ENCODE measurements at regions not wholly inside any gene's neighbourhood (a gene's known extent, or its start where the extent isn't known, plus 50 kb on each side); places are given as distances from the start of the nearest gene placed in this dataset.
A peak's percentile ranks its signal among the peaks of the same experiment; 100 is the strongest.
"Not testable (repeated sequence)": the region's sequence is repeated elsewhere in the genome, so short reads cannot be mapped to it uniquely, and the experiment has no call there.

DNA sequence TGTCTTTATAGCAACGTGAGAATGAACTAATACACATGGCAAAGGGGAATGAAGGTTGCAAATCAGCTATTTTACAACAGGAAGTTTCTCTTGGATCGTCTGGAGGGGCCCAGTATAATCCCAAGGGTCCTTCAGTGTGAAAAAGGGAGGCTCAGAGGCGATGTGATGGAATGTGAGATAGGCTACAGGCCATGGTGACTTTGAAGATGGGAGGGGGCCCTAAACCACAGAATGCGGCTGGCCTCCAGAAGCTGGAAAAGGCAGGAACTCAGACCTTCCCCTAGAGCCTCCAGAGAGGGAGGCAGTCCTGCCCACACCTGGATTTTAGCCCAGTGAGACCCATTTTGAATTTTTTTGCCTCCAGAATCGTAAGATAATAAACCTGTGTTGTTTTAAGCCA lies 69.4 kb upstream of the PGM2 start:
- POLR2A ChIA-PET, result interaction anchor here (0.6 kb wide), 1 partner anchor 154 kb away, joined by 4 read pairs; no protein-coding TSS in a partner anchor

DNA sequence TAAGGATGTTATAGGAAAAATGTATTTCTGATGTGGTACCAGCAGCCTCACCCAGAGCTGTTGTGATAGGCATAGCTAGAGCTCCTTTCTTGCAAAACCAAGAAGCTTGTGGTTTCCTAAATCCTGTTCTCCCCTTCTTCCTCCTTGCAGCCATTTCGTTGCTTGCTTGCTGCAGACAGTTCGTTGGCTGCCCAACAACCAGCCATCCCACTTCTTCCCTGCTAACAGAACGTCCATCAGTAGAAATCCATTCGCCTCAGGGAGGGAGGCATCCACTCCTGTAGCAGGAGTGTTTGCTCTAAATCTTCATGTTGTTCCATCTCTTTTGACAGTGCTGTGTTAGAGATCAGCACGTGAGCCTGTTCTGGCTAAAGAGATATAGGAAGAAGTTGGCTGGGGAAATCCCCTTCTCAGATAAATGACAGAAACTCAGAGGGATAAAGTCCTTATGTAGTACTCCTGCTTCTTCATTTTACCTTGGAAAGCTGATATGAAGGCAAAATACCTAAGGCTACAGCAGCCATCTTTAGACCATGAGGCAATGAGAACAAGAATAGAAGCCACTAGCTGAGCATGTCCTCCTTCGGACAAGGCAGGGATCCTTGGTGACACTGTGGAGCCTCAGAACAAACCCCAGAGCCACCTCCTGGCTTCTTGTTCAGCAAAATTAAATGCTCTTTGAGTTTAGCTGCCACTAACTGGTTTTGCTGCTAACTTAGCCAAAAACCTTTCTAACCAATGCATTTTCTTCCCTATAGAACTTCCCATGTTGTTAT lies 68.4 kb upstream of the RELL1 start:
- DNase-seq (no peak), ATAC-seq (peak in 1 of 2 donors; percentile 18)
- H3K27me3 Mint-ChIP-seq, result no peaks in the 10 kb centered on the region
- no peaks in the 10 kb centered on the region for H3K9me3 Mint-ChIP-seq
- peak overlapping the region in 8 of 10 donors; percentile 38 to 81 (median 68) for H3K4me3 Mint-ChIP-seq
- POLR2A ChIA-PET, result interaction anchor here (1.2 kb wide), 1 partner anchor 20 kb away, joined by 4 read pairs; no protein-coding TSS in a partner anchor
- peak overlapping the region in 4 of 10 donors; percentile 14 to 88 (median 71) for H3K27ac Mint-ChIP-seq
- H3K4me1 Mint-ChIP-seq, result peaks cover 6 to 54% (median 28%) of the 10 kb centered on the region in 4 donors
- no peaks in the 10 kb centered on the region for H3K36me3 Mint-ChIP-seq

More for the DNA sequence above, 69.4 kb upstream of the PGM2 start:
- no peaks in the 10 kb centered on the region for H3K36me3 Mint-ChIP-seq
- ATAC-seq, result no peak
- H3K27ac Mint-ChIP-seq, result peak overlapping the region in 5 of 10 donors; percentile 40 to 92 (median 81)
- no peak for DNase-seq
- no peaks in the 10 kb centered on the region for H3K27me3 Mint-ChIP-seq
- no peak overlapping the region for H3K4me3 Mint-ChIP-seq
- H3K9me3 Mint-ChIP-seq, result no peaks in the 10 kb centered on the region
- peaks cover 6 to 43% (median 27%) of the 10 kb centered on the region in 4 donors for H3K4me1 Mint-ChIP-seq

DNA sequence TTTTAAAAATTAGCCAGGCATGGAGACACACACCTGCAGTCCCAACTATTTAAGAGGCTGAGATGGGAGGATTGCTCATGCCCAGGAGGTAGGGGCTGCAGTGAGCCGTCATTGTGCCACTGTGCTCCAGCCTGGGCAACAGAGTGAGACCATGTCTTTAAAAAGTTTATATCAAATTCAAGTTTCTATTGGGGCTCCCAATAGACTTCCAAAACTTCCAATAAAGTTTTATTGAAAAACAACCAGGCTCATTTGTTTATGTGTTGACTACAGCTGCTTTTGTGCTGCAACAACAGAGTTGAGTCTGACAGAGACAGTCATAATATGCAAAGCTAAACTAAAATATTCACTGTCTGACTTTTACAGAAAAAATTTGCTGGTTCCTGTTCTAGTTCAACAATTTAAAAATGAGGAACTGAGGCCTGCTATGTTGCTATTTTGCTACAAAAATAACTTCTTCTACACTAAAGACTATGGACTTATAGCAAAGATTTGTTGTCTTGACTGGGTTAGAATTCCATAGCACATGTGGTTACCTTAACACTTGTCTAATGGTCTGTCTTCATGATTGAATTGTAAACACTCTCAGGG lies 63.3 kb upstream of the RELL1 start:
- Mint-ChIP-seq H3K9me3 (peaks cover 0 to 3% (median 0%) of the 10 kb centered on the region in 9 donors), H3K27ac (peak overlapping the region in 2 of 10 donors; percentile 30 to 57), H3K4me1 (peaks cover 11 to 40% (median 27%) of the 10 kb centered on the region in 4 donors), H3K27me3 (no peaks in the 10 kb centered on the region), H3K4me3 (no peak overlapping the region), H3K36me3 (peaks cover 0 to 5% (median 0%) of the 10 kb centered on the region in 3 donors)
- POLR2A ChIA-PET, result no interaction called here
- DNase-seq (no peak), ATAC-seq (no peak)

DNA sequence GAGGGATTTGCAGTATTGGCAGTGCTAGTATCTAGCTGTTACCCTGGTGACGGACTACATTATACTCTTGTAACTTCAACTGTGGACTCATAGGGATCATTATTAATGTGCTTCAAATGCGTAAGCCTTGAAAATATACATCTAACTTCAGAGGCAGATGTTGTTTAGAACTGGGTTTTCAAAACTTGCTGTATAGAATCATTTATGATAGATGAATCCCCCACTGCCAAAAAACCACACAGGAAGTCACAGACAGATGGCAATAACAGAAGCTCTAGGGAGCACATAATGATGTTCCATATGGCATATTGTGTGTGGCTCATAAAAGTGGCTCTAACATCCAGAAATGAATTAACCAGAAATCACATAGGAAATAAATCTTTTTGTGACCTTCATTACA lies 62.3 kb upstream of the RELL1 start:
- DNase-seq (peak in 2 of 10 donors; percentile 17 to 20), ATAC-seq (peak; percentile 42 to 53)
- peak overlapping the region in 7 of 10 donors; percentile 18 to 76 (median 51) for H3K27ac Mint-ChIP-seq
- H3K36me3 Mint-ChIP-seq, result peaks cover 0 to 5% (median 0%) of the 10 kb centered on the region in 3 donors
- H3K4me3 Mint-ChIP-seq, result peak overlapping the region in 5 of 10 donors; percentile 6 to 41 (median 24)
- no peaks in the 10 kb centered on the region for H3K27me3 Mint-ChIP-seq
- peaks cover 9 to 32% (median 20%) of the 10 kb centered on the region in 4 donors for H3K4me1 Mint-ChIP-seq
- POLR2A ChIA-PET, result no interaction called here
- peaks cover 0 to 3% (median 0%) of the 10 kb centered on the region in 9 donors for H3K9me3 Mint-ChIP-seq

DNA sequence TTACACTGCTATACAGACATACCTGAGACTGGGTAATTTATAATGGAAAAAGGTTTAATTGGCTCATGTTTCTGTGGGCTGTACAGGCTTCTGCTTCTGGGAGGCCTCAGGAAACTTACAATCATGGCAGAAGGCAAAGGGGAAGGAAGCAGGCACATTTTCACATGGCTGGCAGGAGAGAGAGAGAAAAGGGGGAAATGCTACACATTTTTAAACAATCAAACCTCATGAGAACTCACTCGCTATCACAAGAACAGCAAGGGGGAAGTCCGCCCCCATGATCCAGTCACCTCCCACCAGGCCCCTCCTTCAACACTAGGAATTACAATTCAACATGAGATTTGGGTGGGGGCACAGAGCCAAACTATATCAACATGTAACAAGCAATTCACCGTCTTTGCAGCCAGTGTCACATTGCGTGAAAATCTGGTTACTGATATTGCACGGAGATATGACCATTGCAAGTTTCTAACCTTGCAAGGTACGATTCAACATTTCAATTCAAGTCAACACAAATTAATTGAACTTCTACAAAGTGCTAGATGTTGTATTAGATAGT lies 61.7 kb upstream of the RELL1 start:
- H3K27me3 Mint-ChIP-seq, result no peaks in the 10 kb centered on the region
- H3K4me3 Mint-ChIP-seq, result peak overlapping the region in 1 of 10 donors; percentile 41
- peaks cover 0 to 5% (median 0%) of the 10 kb centered on the region in 3 donors for H3K36me3 Mint-ChIP-seq
- POLR2A ChIA-PET, result interaction anchor here (0.6 kb wide), 1 partner anchor 1298 kb away, joined by 4 read pairs; no protein-coding TSS in a partner anchor
- DNase-seq (no peak), ATAC-seq (no peak)
- H3K9me3 Mint-ChIP-seq, result peaks cover 0 to 3% (median 0%) of the 10 kb centered on the region in 9 donors
- H3K27ac Mint-ChIP-seq, result peak overlapping the region in 5 of 10 donors; percentile 17 to 76 (median 51)
- H3K4me1 Mint-ChIP-seq, result peaks cover 9 to 29% (median 20%) of the 10 kb centered on the region in 4 donors

DNA sequence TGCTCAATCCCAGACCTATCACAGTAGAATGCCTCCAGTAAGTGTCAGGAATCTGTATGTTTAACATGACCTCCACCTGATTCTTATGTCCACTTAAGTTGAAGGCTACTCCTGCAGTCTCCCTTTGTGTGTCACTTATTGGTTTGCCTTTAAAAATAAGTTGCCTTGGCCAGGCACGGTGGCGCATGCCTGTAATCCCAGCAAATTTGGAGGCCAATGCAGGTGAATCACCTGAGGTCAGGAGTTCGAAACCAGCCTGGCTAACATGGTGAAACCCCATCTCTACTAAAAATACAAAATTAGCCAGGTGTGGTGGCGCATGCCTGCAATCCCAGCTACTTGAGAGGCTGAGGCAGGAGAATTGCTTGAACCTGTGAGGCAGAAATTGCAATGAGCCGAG lies 60.7 kb upstream of the RELL1 start:
- H3K4me3 Mint-ChIP-seq, H3K9me3 Mint-ChIP-seq, ATAC-seq, DNase-seq, H3K27me3 Mint-ChIP-seq, H3K36me3 Mint-ChIP-seq, POLR2A ChIA-PET, H3K27ac Mint-ChIP-seq: not testable (repeated sequence)
- peaks cover 9 to 29% (median 20%) of the 10 kb centered on the region in 4 donors for H3K4me1 Mint-ChIP-seq

DNA sequence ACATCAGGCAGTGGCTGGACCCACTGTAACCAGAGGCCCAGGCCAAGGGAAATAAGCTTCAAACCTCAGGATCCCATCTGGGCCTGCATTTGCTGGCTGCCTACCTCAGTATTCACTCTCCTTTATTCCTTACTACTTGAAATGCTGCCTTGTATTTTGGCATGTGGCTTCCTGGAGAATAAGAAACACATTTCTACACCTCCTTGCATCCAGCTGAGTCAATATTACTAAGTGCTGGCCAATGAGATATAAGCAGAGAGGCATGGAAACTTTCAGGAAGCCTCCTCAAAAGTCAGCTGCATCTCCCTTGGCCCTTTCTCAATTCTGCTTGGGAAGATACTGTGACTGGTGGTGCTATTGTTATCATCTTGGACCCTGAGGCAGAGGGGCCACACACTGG lies 59.8 kb upstream of the RELL1 start:
- POLR2A ChIA-PET, result no interaction called here
- H3K9me3 Mint-ChIP-seq, result peaks cover 0 to 3% (median 0%) of the 10 kb centered on the region in 9 donors
- H3K4me1 Mint-ChIP-seq, result peaks cover 9 to 29% (median 19%) of the 10 kb centered on the region in 4 donors

DNA sequence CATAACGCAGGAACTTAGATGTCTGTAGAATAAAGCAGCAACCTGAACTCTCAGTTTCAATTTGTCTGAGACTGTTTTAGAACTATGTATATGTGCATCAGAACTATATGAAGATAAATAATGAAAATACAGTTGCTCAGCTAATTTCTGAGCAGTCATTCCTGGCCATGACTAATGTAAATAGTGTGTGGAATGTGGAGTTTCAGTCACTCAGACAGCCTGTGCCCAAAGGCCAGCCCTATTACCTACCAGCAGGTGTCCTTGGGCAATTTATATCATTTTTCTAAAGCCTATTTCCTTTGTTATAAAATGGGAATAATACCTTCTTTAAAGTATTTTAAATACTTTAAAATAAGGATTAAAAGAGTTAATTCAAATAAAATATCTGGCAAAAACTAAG lies 56.0 kb upstream of the RELL1 start:
- ATAC-seq (no peak), DNase-seq (no peak)
- Mint-ChIP-seq H3K4me3 (no peak overlapping the region), H3K27ac (no peak overlapping the region), H3K27me3 (no peaks in the 10 kb centered on the region), H3K36me3 (peaks cover 0 to under 1% (median 0%) of the 10 kb centered on the region in 3 donors), H3K9me3 (peaks cover 0 to 3% (median 0%) of the 10 kb centered on the region in 9 donors), H3K4me1 (no peaks in the 10 kb centered on the region)
- POLR2A ChIA-PET, result interaction anchor here (1.2 kb wide), 1 partner anchor 120 kb away, joined by 4 read pairs; no protein-coding TSS in a partner anchor

More for the DNA sequence above, 59.8 kb upstream of the RELL1 start:
- H3K27me3 Mint-ChIP-seq, result no peaks in the 10 kb centered on the region
- ATAC-seq (no peak), DNase-seq (no peak)
- H3K4me3 Mint-ChIP-seq, result no peak overlapping the region
- no peak overlapping the region for H3K27ac Mint-ChIP-seq
- peaks cover 0 to 5% (median 0%) of the 10 kb centered on the region in 3 donors for H3K36me3 Mint-ChIP-seq

DNA sequence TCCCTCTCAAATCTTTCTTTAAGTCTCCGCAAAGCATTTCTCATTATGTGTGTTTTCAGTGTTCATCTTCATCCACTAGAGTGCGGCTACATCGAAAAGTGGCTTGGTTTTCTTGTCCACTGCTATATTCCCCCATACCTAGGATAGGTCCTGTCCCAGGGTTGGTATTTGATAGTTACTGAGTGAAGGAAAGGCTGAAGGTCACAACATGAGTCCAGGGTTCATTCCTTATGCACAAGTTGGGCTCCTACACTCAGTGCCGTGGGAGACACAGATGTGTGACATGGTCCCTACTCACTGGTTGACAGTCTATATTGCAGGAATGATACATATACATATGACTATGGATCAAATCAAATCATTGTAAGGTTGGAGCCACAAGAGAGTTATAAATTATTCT lies 55.4 kb upstream of the RELL1 start:
- Mint-ChIP-seq H3K9me3 (peaks cover 0 to 2% (median 0%) of the 10 kb centered on the region in 9 donors), H3K36me3 (no peaks in the 10 kb centered on the region), H3K27me3 (no peaks in the 10 kb centered on the region), H3K27ac (peak overlapping the region in 1 of 10 donors; percentile 39), H3K4me1 (no peaks in the 10 kb centered on the region), H3K4me3 (no peak overlapping the region)
- no peak for ATAC-seq
- no peak for DNase-seq
- POLR2A ChIA-PET, result interaction anchor here (1.2 kb wide), 1 partner anchor 119 kb away, joined by 4 read pairs; no protein-coding TSS in a partner anchor

DNA sequence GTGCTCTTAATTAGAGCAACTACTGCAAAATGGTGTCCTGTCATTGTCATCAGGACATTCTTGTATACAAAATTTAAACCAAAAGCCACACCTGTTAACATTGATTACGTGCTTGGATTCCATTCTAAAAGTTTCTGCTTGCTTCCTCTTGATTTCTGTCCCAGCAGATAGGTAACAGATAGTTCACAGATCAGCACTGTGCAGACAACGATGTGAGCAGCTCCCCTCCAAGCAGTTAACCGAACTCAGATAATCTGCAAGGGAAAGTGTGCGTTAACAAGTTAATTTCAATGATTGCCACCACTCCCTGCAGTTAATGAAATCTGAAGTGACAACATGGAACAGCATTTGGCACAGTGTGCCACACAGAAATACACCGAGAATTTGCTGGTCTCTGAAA lies 54.4 kb upstream of the RELL1 start:
- DNase-seq, result no peak
- Mint-ChIP-seq H3K9me3 (peaks cover 0 to 2% (median 0%) of the 10 kb centered on the region in 9 donors), H3K27ac (no peak overlapping the region), H3K4me3 (no peak overlapping the region), H3K27me3 (no peaks in the 10 kb centered on the region), H3K36me3 (no peaks in the 10 kb centered on the region), H3K4me1 (no peaks in the 10 kb centered on the region)
- POLR2A ChIA-PET, result no interaction called here
- ATAC-seq, result no peak

DNA sequence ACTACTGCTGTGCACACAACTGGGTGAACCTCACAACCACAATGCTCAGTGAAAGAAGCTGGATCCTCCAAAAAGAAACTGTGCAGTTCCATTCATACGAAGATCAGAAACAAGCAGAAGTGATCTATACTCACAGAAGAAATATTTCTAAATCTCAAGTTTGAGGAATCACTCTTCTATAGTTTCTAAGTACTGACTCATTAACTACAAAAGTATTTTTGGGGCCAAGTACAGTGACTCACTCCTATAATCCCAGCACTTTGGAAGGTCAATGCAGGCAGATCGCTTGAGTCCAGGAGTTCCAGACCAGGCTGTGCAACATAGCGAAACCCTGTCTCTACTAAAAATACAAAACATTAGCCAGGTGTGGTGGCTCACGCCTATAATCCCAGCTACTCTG lies 51.3 kb upstream of the RELL1 start:
- POLR2A ChIA-PET, result no interaction called here
- Mint-ChIP-seq H3K9me3 (no peaks in the 10 kb centered on the region), H3K4me1 (no peaks in the 10 kb centered on the region), H3K36me3 (no peaks in the 10 kb centered on the region), H3K27ac (no peak overlapping the region), H3K27me3 (no peaks in the 10 kb centered on the region), H3K4me3 (no peak overlapping the region)
- no peak for ATAC-seq
- DNase-seq, result no peak
